Right cardiac atrium (tissue), 5 donors: ENCODE measurements at regions not wholly inside any gene's neighbourhood (a gene's known extent, or its start where the extent isn't known, plus 50 kb on each side); places are given as distances from the start of the nearest gene placed in this dataset.

Source experiments
- ATAC-seq, 2 donors: fragments of 200-7000 bp; cut with Tn5 transposase; one replicate each; pipeline versions ENCODE4 v1.8.0 to v1.9.1; 2020; ENCODE audit warnings: moderate library complexity in 2 of 2, mild to moderate bottlenecking in 1 of 2
- DNase-seq, 3 donors: peaks; one replicate each; pipeline ENCODE4 v3.0.0-alpha.2; 2020
- H3K27ac ChIP-seq: one replicate; pipeline ENCODE4 v1.5.1; 2013; ENCODE audit warnings: mild to moderate bottlenecking, low read length, control low read depth, moderate library complexity
- H3K27me3 ChIP-seq: one replicate; pipeline ENCODE4 v1.6.1; 2013; ENCODE audit not compliant: control insufficient read depth, insufficient read depth
- H3K4me1 ChIP-seq: one replicate; pipeline ENCODE4 v1.6.1; 2013; ENCODE audit warnings: low read length; ENCODE audit not compliant: control insufficient read depth, insufficient read depth
- H3K4me3 ChIP-seq: one replicate; pipeline ENCODE4 v1.5.1; 2013; ENCODE audit warnings: low read length, control low read depth
- H3K9me3 ChIP-seq: one replicate; pipeline ENCODE4 v1.6.1; 2013; ENCODE audit warnings: low read length; ENCODE audit not compliant: control insufficient read depth
- WGBS: extraction: QIAGEN DNeasy Blood & Tissue Kit; methylation state at CpG from one replicate; pipeline ENCODE4 v1.1.7; 2013; 5-methylcytosine and 5-hydroxymethylcytosine counted together
- intact Hi-C, 4 donors: fragments of 100-400 bp; cut with DNase I; formaldehyde crosslinking; loops; one replicate each; pipeline versions ENCODE4 v1.11.0 to v1.14.0; 2022 to 2023
- donor health status: healthy with polysubstance abuse.
- donor health status: DM: no; HTN: yes; CAD: no.
- donor health status: DM: no; HTN: no; CAD: no.
- donor health status: DM: no; HTN: yes; CAD: no; lungs with severe emphysema.
- donor health status: DM: yes; HTN: yes; CAD: no.

- ATAC-seq (no peak), DNase-seq (no peak)
- Histone ChIP-seq H3K27ac (no peak overlapping the region), H3K4me1 (no peaks in the 10 kb centered on the region), H3K27me3 (no peaks in the 10 kb centered on the region), H3K4me3 (no peak overlapping the region), H3K9me3 (no peaks in the 10 kb centered on the region)
- intact Hi-C loops = no loop called here
- WGBS = 92% methylated on average over 6 of the region's 6 CpGs
These were observed 523.4 kb downstream of the FAT4 start for GRCh38 chr4:125838202-125838601.

GRCh38 chr4:125838924-125839323, 524.2 kb downstream of the FAT4 start:
- no peak overlapping the region for H3K4me3 ChIP-seq
- H3K27me3 ChIP-seq = no peaks in the 10 kb centered on the region
- no peak for ATAC-seq
- H3K27ac ChIP-seq = no peak overlapping the region
- H3K4me1 ChIP-seq = no peaks in the 10 kb centered on the region
- intact Hi-C loops = no loop called here
- H3K9me3 ChIP-seq = no peaks in the 10 kb centered on the region
- no peak for DNase-seq

- H3K27me3 ChIP-seq = no peaks in the 10 kb centered on the region
- DNase-seq = no peak
- no peaks in the 10 kb centered on the region for H3K4me1 ChIP-seq
- H3K27ac ChIP-seq = no peak overlapping the region
- no peak overlapping the region for H3K4me3 ChIP-seq
- no peaks in the 10 kb centered on the region for H3K9me3 ChIP-seq
- ATAC-seq = no peak
- intact Hi-C loops = no loop called here
These were observed 529.2 kb downstream of the FAT4 start for GRCh38 chr4:125843947-125844346.

GRCh38 chr4:125847518-125847917, 532.8 kb downstream of the FAT4 start:
- Histone ChIP-seq H3K27ac (no peak overlapping the region), H3K4me3 (no peak overlapping the region), H3K9me3 (no peaks in the 10 kb centered on the region), H3K27me3 (no peaks in the 10 kb centered on the region), H3K4me1 (no peaks in the 10 kb centered on the region)
- ATAC-seq (no peak), DNase-seq (no peak)
- intact Hi-C loops = no loop called here
- 93% methylated on average over 3 of the region's 3 CpGs for WGBS

GRCh38 chr4:125849869-125850268, 535.1 kb downstream of the FAT4 start:
- Histone ChIP-seq H3K9me3 (no peaks in the 10 kb centered on the region), H3K4me3 (no peak overlapping the region), H3K27ac (no peak overlapping the region), H3K27me3 (no peaks in the 10 kb centered on the region), H3K4me1 (no peaks in the 10 kb centered on the region)
- intact Hi-C loops = no loop called here
- no peak for DNase-seq
- ATAC-seq = no peak

- intact Hi-C loops = no loop called here
- no peaks in the 10 kb centered on the region for H3K9me3 ChIP-seq
- no peaks in the 10 kb centered on the region for H3K27me3 ChIP-seq
- 60% methylated on average over 4 of the region's 4 CpGs for WGBS
- ATAC-seq (no peak), DNase-seq (no peak)
- no peak overlapping the region for H3K27ac ChIP-seq
- H3K4me3 ChIP-seq = no peak overlapping the region
- no peaks in the 10 kb centered on the region for H3K4me1 ChIP-seq
These were observed 577.0 kb downstream of the FAT4 start for GRCh38 chr4:125891597-125892258.

- Histone ChIP-seq H3K27me3 (no peaks in the 10 kb centered on the region), H3K9me3 (no peaks in the 10 kb centered on the region), H3K27ac (no peak overlapping the region), H3K4me3 (no peak overlapping the region), H3K4me1 (no peaks in the 10 kb centered on the region)
- 89% methylated on average over 1 of the region's 1 CpG for WGBS
- ATAC-seq (no peak), DNase-seq (no peak)
- intact Hi-C loops = no loop called here
These were observed 590.0 kb downstream of the FAT4 start for GRCh38 chr4:125904802-125905201.

- H3K9me3 ChIP-seq = no peaks in the 10 kb centered on the region
- WGBS = 83% methylated on average over 2 of the region's 2 CpGs
- no peak overlapping the region for H3K4me3 ChIP-seq
- H3K4me1 ChIP-seq = no peaks in the 10 kb centered on the region
- intact Hi-C loops = no loop called here
- no peaks in the 10 kb centered on the region for H3K27me3 ChIP-seq
- no peak for DNase-seq
- no peak overlapping the region for H3K27ac ChIP-seq
- no peak for ATAC-seq
These were observed 596.3 kb downstream of the FAT4 start for GRCh38 chr4:125911058-125911457.

- DNase-seq (no peak), ATAC-seq (no peak)
- H3K27me3 ChIP-seq = no peaks in the 10 kb centered on the region
- no peaks in the 10 kb centered on the region for H3K4me1 ChIP-seq
- H3K9me3 ChIP-seq = no peaks in the 10 kb centered on the region
- no peak overlapping the region for H3K4me3 ChIP-seq
- no peak overlapping the region for H3K27ac ChIP-seq
- intact Hi-C loops = no loop called here
These were observed 596.7 kb downstream of the FAT4 start for GRCh38 chr4:125911481-125911880.

GRCh38 chr4:125917559-125917958, 602.8 kb downstream of the FAT4 start:
- DNase-seq (no peak), ATAC-seq (no peak)
- 79% methylated on average over 1 of the region's 1 CpG for WGBS
- H3K27me3 ChIP-seq = no peaks in the 10 kb centered on the region
- no peaks in the 10 kb centered on the region for H3K4me1 ChIP-seq
- intact Hi-C loops = no loop called here
- H3K4me3 ChIP-seq = no peak overlapping the region
- no peak overlapping the region for H3K27ac ChIP-seq
- H3K9me3 ChIP-seq = no peaks in the 10 kb centered on the region

- DNase-seq (peak in 1 of 3 donors; percentile 15), ATAC-seq (no peak)
- intact Hi-C loops = no loop called here
- Histone ChIP-seq H3K4me3 (no peak overlapping the region), H3K27me3 (no peaks in the 10 kb centered on the region), H3K9me3 (no peaks in the 10 kb centered on the region), H3K27ac (no peak overlapping the region), H3K4me1 (no peaks in the 10 kb centered on the region)
- WGBS = 96% methylated on average over 1 of the region's 1 CpG
These were observed 613.9 kb downstream of the FAT4 start for GRCh38 chr4:125928652-125929051.

- Histone ChIP-seq H3K9me3 (no peaks in the 10 kb centered on the region), H3K4me1 (no peaks in the 10 kb centered on the region), H3K4me3 (no peak overlapping the region), H3K27me3 (no peaks in the 10 kb centered on the region), H3K27ac (no peak overlapping the region)
- DNase-seq (no peak), ATAC-seq (no peak)
- intact Hi-C loops = no loop called here
These were observed 623.8 kb downstream of the FAT4 start for GRCh38 chr4:125938541-125938940.
